ENCODE measurements at regions not wholly inside any gene's neighbourhood (a gene's known extent, or its start where the extent isn't known, plus 50 kb on each side); places are given as distances from the start of the nearest gene placed in this dataset.
A peak's percentile ranks its signal among the peaks of the same experiment; 100 is the strongest.

DNA sequence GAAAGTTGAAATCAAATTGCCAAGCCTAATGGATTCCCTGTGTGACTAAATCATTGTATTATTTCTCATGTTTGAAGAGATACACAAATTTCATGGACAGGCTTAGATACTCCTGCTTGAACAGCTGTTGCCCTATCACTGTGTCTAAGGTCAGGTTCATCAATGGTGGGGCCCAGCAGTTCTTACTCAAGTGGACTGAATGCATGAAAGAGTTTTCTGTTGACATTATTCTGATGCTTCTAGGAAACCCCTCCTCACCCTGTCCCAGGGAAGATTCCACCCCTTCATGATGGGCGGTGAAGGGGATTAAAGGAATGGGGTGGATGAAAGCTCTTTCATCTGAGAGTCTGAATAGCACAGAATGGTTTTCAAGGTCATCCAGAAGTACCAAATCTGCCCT is 148.8 kb downstream of the INO80D start:
- no peak overlapping the region for H3K27ac ChIP-seq (ENCODE audit: low read depth, low read length)
- H3K79me2 ChIP-seq (ENCODE audit: insufficient read depth, low read length), result no peaks in the 10 kb centered on the region
- H3K4me1 ChIP-seq (ENCODE audit: insufficient read depth, low read length), result no peaks in the 10 kb centered on the region
- no peak overlapping the region for H3K4me2 ChIP-seq (ENCODE audit: insufficient read depth, low read length)
- no peak overlapping the region for H2AFZ ChIP-seq (ENCODE audit: low read length)
- TF ChIP-seq, protein P1, sequence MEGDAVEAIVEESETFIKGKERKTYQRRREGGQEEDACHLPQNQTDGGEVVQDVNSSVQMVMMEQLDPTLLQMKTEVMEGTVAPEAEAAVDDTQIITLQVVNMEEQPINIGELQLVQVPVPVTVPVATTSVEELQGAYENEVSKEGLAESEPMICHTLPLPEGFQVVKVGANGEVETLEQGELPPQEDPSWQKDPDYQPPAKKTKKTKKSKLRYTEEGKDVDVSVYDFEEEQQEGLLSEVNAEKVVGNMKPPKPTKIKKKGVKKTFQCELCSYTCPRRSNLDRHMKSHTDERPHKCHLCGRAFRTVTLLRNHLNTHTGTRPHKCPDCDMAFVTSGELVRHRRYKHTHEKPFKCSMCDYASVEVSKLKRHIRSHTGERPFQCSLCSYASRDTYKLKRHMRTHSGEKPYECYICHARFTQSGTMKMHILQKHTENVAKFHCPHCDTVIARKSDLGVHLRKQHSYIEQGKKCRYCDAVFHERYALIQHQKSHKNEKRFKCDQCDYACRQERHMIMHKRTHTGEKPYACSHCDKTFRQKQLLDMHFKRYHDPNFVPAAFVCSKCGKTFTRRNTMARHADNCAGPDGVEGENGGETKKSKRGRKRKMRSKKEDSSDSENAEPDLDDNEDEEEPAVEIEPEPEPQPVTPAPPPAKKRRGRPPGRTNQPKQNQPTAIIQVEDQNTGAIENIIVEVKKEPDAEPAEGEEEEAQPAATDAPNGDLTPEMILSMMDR (IDR thresholded peaks at IDR 0.05; ENCODE audit: extremely low read depth, low read depth, low read length), result no peak
- no peak overlapping the region for H3K4me3 ChIP-seq (ENCODE audit: insufficient read depth, low read length)
- H4K20me1 ChIP-seq (ENCODE audit: insufficient read depth, low read length), result no peaks in the 10 kb centered on the region
- H3K27me3 ChIP-seq (ENCODE audit: insufficient read depth, low read length), result no peaks in the 10 kb centered on the region
- H3K36me3 ChIP-seq (ENCODE audit: insufficient read depth, low read length), result no peaks in the 10 kb centered on the region
- no peak for DNase-seq (ENCODE audit: insufficient read length, low spot score, missing footprints)
- H3K9me3 ChIP-seq (ENCODE audit: low read depth, low read length), result no peaks in the 10 kb centered on the region

DNA sequence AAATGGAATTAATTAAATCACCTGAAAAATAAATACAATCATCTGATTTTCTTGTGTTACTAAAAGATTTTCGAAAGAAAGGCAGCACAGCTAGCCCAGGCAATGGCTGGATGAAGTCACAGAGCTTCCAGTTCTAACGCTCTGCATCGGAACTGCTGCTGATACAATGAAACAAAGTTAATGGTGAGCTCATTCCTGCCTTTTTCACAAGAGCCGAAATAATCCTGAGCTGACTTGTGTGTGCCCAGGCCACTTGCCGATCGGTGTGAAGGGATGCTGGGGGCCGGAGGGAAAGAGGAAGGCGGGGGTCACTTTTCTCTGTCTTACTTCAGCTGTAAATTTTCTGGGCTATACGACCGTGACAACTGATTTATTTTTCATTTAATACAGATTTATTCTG is 149.5 kb downstream of the INO80D start:
- H3K4me3 ChIP-seq (ENCODE audit: insufficient read depth, low read length), result no peak overlapping the region
- no peak overlapping the region for H3K27ac ChIP-seq (ENCODE audit: low read depth, low read length)
- no peak for DNase-seq (ENCODE audit: insufficient read length, low spot score, missing footprints)
- no peaks in the 10 kb centered on the region for H3K4me1 ChIP-seq (ENCODE audit: insufficient read depth, low read length)
- H4K20me1 ChIP-seq (ENCODE audit: insufficient read depth, low read length), result no peaks in the 10 kb centered on the region
- no peak overlapping the region for H3K4me2 ChIP-seq (ENCODE audit: insufficient read depth, low read length)
- H3K9me3 ChIP-seq (ENCODE audit: low read depth, low read length), result no peaks in the 10 kb centered on the region
- no peaks in the 10 kb centered on the region for H3K79me2 ChIP-seq (ENCODE audit: insufficient read depth, low read length)
- TF ChIP-seq, protein P1 (IDR thresholded peaks at IDR 0.05; ENCODE audit: extremely low read depth, low read depth, low read length), result no peak
- H3K36me3 ChIP-seq (ENCODE audit: insufficient read depth, low read length), result no peaks in the 10 kb centered on the region
- H2AFZ ChIP-seq (ENCODE audit: low read length), result no peak overlapping the region
- H3K27me3 ChIP-seq (ENCODE audit: insufficient read depth, low read length), result no peaks in the 10 kb centered on the region

DNA sequence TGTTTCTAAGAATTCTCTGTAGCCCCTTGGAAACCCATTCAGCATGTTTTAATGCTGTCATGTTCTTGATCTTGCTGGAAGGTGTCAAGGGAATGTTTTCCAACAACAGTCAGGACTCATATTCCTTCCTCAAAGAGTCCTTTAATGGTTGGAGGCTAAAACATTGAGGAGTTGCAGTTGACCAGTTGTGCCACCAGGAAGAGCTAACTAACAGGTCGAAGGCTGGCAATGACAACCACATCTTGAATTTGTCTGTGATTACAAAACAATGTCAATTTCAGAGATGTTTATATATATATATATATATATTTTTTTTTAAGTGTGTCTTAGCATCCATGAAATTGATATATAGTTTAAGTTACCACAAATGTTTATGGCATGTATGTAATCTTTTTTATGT is 151.5 kb downstream of the INO80D start:
- Histone ChIP-seq H3K36me3 (ENCODE audit: insufficient read depth, low read length) (no peaks in the 10 kb centered on the region), H3K9me3 (ENCODE audit: low read depth, low read length) (no peaks in the 10 kb centered on the region), H3K27me3 (ENCODE audit: insufficient read depth, low read length) (no peaks in the 10 kb centered on the region), H4K20me1 (ENCODE audit: insufficient read depth, low read length) (no peaks in the 10 kb centered on the region), H3K79me2 (ENCODE audit: insufficient read depth, low read length) (no peaks in the 10 kb centered on the region), H2AFZ (ENCODE audit: low read length) (no peak overlapping the region), H3K4me1 (ENCODE audit: insufficient read depth, low read length) (peaks cover 4% of the 10 kb centered on the region), H3K27ac (ENCODE audit: low read depth, low read length) (no peak overlapping the region), H3K4me2 (ENCODE audit: insufficient read depth, low read length) (no peak overlapping the region), H3K4me3 (ENCODE audit: insufficient read depth, low read length) (no peak overlapping the region)
- TF ChIP-seq, protein P1 (IDR thresholded peaks at IDR 0.05; ENCODE audit: extremely low read depth, low read depth, low read length), result peak; percentile 32
- DNase-seq (ENCODE audit: insufficient read length, low spot score, missing footprints), result peak; percentile 82

DNA sequence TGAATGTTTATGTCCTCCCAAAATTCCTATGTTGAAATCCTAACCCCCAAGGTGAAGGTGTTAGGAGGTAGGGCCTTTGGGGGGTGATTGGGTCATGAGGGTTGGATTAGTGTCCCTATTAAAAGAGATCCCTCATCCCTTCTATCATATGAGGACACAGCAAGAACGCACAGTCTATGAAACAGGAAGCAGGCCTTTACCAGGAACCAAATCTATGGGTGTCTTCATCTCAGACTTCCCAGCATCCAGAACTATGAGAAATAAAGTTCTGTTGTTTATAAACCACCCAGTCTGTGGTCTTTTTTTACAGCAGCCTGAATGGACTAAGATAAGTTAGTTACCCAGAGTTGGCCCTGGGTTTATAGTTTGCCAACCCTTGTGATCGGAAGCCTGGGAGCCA is 153.1 kb downstream of the INO80D start:
- Histone ChIP-seq H3K79me2 (ENCODE audit: insufficient read depth, low read length) (no peaks in the 10 kb centered on the region), H3K27ac (ENCODE audit: low read depth, low read length) (no peak overlapping the region), H4K20me1 (ENCODE audit: insufficient read depth, low read length) (no peaks in the 10 kb centered on the region), H3K4me3 (ENCODE audit: insufficient read depth, low read length) (no peak overlapping the region), H3K4me1 (ENCODE audit: insufficient read depth, low read length) (peaks cover 4% of the 10 kb centered on the region), H3K27me3 (ENCODE audit: insufficient read depth, low read length) (no peaks in the 10 kb centered on the region), H3K9me3 (ENCODE audit: low read depth, low read length) (no peaks in the 10 kb centered on the region), H3K4me2 (ENCODE audit: insufficient read depth, low read length) (no peak overlapping the region), H2AFZ (ENCODE audit: low read length) (no peak overlapping the region), H3K36me3 (ENCODE audit: insufficient read depth, low read length) (no peaks in the 10 kb centered on the region)
- TF ChIP-seq, protein P1 (IDR thresholded peaks at IDR 0.05; ENCODE audit: extremely low read depth, low read depth, low read length), result no peak
- no peak for DNase-seq (ENCODE audit: insufficient read length, low spot score, missing footprints)

All from osteoblast (primary cell).